DMS153 treated with DMSO at 0.1 percent for 48 hours (cell line): ENCODE measurements at regions not wholly inside any gene's neighbourhood (a gene's known extent, or its start where the extent isn't known, plus 50 kb on each side); places are given as distances from the start of the nearest gene placed in this dataset.

Experiments
- DNase-seq: peaks from one replicate; lab custom pipeline; 2025; ENCODE audit not compliant: unreplicated experiment; lab: John Stamatoyannopoulos, UW

GRCh38 chr2:19041434-19042041 lies 316.9 kb downstream of the OSR1 start:
- no peak for DNase-seq

GRCh38 chr2:19038071-19039015 lies 320.1 kb downstream of the OSR1 start:
- no peak for DNase-seq

- DNase-seq, result no peak
Observed at GRCh38 chr2:19036091-19036490, 322.3 kb downstream of the OSR1 start.

GRCh38 chr2:19035238-19035637 lies 323.2 kb downstream of the OSR1 start:
- DNase-seq, result no peak

GRCh38 chr2:19033240-19033639 lies 325.2 kb downstream of the OSR1 start:
- no peak for DNase-seq

- no peak for DNase-seq
Observed at GRCh38 chr2:19031642-19032041, 326.8 kb downstream of the OSR1 start.

- DNase-seq, result no peak
Observed at GRCh38 chr2:19029655-19030054, 328.8 kb downstream of the OSR1 start.

GRCh38 chr2:19028587-19029375 lies 329.6 kb downstream of the OSR1 start:
- DNase-seq, result no peak

- no peak for DNase-seq
Observed at GRCh38 chr2:19027626-19028025, 330.8 kb downstream of the OSR1 start.

- no peak for DNase-seq
Observed at GRCh38 chr2:19026261-19026660, 332.2 kb downstream of the OSR1 start.

GRCh38 chr2:19022334-19022733 lies 336.1 kb downstream of the OSR1 start:
- DNase-seq, result no peak

- no peak for DNase-seq
Observed at GRCh38 chr2:19021721-19022120, 336.7 kb downstream of the OSR1 start.

- DNase-seq, result no peak
Observed at GRCh38 chr2:19021100-19021476, 337.3 kb downstream of the OSR1 start.

GRCh38 chr2:19020144-19021099 lies 338.0 kb downstream of the OSR1 start:
- no peak for DNase-seq

- no peak for DNase-seq
Observed at GRCh38 chr2:19009510-19009909, 348.9 kb downstream of the OSR1 start.

GRCh38 chr2:19003554-19003953 lies 354.9 kb downstream of the OSR1 start:
- no peak for DNase-seq

GRCh38 chr2:19000776-19001175 lies 357.6 kb downstream of the OSR1 start:
- DNase-seq, result no peak

GRCh38 chr2:18999198-18999597 lies 359.2 kb downstream of the OSR1 start:
- no peak for DNase-seq

GRCh38 chr2:18998491-18998890 lies 359.9 kb downstream of the OSR1 start:
- no peak for DNase-seq

GRCh38 chr2:18993756-18994338 lies 364.6 kb downstream of the OSR1 start:
- no peak for DNase-seq
